ENCODE measurements at regions not wholly inside any gene's neighbourhood (a gene's known extent, or its start where the extent isn't known, plus 50 kb on each side); places are given as distances from the start of the nearest gene placed in this dataset.

GRCh38 chr3:69535613-69536012, 149.7 kb upstream of the FRMD4B start:
- 94 to 97% methylated on average over 9 of the region's 9 CpGs for WGBS, 2 donors
- intact Hi-C loops (cut with DNase I; ENCODE audit: low total_unique reads), result no loop called here
- DNase-seq (ENCODE audit: low spot score in 2 of 2), result no peak
- no peak overlapping the region for H3K4me3 ChIP-seq (ENCODE audit: low read depth, poor library complexity, severe bottlenecking)
- TF ChIP-seq POLR2A (IDR thresholded peaks at IDR 0.05) (no peak), CTCF (IDR thresholded peaks at IDR 0.05) (no peak)

- TF ChIP-seq CTCF (IDR thresholded peaks at IDR 0.05) (no peak), POLR2A (IDR thresholded peaks at IDR 0.05) (no peak)
- no peak for DNase-seq (ENCODE audit: low spot score in 2 of 2)
- intact Hi-C loops (cut with DNase I; ENCODE audit: low total_unique reads), result no loop called here
- H3K4me3 ChIP-seq (ENCODE audit: low read depth, poor library complexity, severe bottlenecking), result no peak overlapping the region
- 58 to 66% methylated on average over 5 of the region's 5 CpGs for WGBS, 2 donors
Measured at GRCh38 chr3:69532547-69533224, 146.8 kb upstream of the FRMD4B start.

- 40 to 46% methylated on average over 3 of the region's 3 CpGs for WGBS, 2 donors
- intact Hi-C loops (cut with DNase I; ENCODE audit: low total_unique reads), result no loop called here
- no peak overlapping the region for H3K4me3 ChIP-seq (ENCODE audit: low read depth, poor library complexity, severe bottlenecking)
- TF ChIP-seq POLR2A (IDR thresholded peaks at IDR 0.05) (no peak), CTCF (IDR thresholded peaks at IDR 0.05) (no peak)
- DNase-seq (ENCODE audit: low spot score in 2 of 2), result no peak
Measured at GRCh38 chr3:69531576-69532546, 146.0 kb upstream of the FRMD4B start.

- intact Hi-C loops (cut with DNase I; ENCODE audit: low total_unique reads), result no loop called here
- TF ChIP-seq POLR2A (IDR thresholded peaks at IDR 0.05), result no peak
- 91% methylated on average over 7 of the region's 7 CpGs for WGBS, 2 donors
- DNase-seq (ENCODE audit: low spot score in 2 of 2), result no peak
- H3K4me3 ChIP-seq (ENCODE audit: low read depth, poor library complexity, severe bottlenecking), result no peak overlapping the region
Measured at GRCh38 chr3:69530554-69530953, 144.7 kb upstream of the FRMD4B start.

- H3K4me3 ChIP-seq (ENCODE audit: low read depth, poor library complexity, severe bottlenecking), result no peak overlapping the region
- intact Hi-C loops (cut with DNase I; ENCODE audit: low total_unique reads), result no loop called here
- no peak for DNase-seq (ENCODE audit: low spot score in 2 of 2)
- TF ChIP-seq CTCF (IDR thresholded peaks at IDR 0.05) (no peak), POLR2A (IDR thresholded peaks at IDR 0.05) (no peak)
Measured at GRCh38 chr3:69527498-69527897, 141.6 kb upstream of the FRMD4B start.

GRCh38 chr3:69524816-69525215, 138.9 kb upstream of the FRMD4B start:
- WGBS, 2 donors, result 96 to 100% methylated on average over 1 of the region's 1 CpG
- intact Hi-C loops (cut with DNase I; ENCODE audit: low total_unique reads), result no loop called here

More at GRCh38 chr3:69524816-69525215, 138.9 kb upstream of the FRMD4B start:
- H3K4me3 ChIP-seq (ENCODE audit: low read depth, poor library complexity, severe bottlenecking), result no peak overlapping the region
- no peak for DNase-seq (ENCODE audit: low spot score in 2 of 2)
- no peak for TF ChIP-seq CTCF (IDR thresholded peaks at IDR 0.05)
- TF ChIP-seq POLR2A (IDR thresholded peaks at IDR 0.05), result no peak
